ENCODE measurements at regions not wholly inside any gene's neighbourhood (a gene's known extent, or its start where the extent isn't known, plus 50 kb on each side); places are given as distances from the start of the nearest gene placed in this dataset.

- no CpG with 5 or more reads among the region's 1 CpG for WGBS (ENCODE audit: insufficient coverage)
- Histone ChIP-seq H3K36me3 (replicated peaks in 1 of 2; ENCODE audit: control insufficient read depth in 1 of 2, insufficient read depth in 2 of 2, low read length in 2 of 2) (no peaks in the 10 kb centered on the region), H3K4me2 (replicated peaks; ENCODE audit: extremely low read depth, low read length, poor library complexity, severe bottlenecking) (no peak overlapping the region), H3K79me2 (ENCODE audit: insufficient read depth, low read length) (no peaks in the 10 kb centered on the region), H3K4me1 (ENCODE audit: control insufficient read depth in 1 of 2, insufficient read depth in 2 of 2, low read length in 2 of 2) (no peaks in the 10 kb centered on the region), H4K20me1 (ENCODE audit: insufficient read depth, low read length) (no peaks in the 10 kb centered on the region), H3K9ac (ENCODE audit: insufficient read depth, low read length, poor library complexity, severe bottlenecking) (no peak overlapping the region), H3K4me3 (replicated peaks in 1 of 3; ENCODE audit: low read depth in 2 of 3, low read length in 3 of 3) (no peak overlapping the region), H2AFZ (ENCODE audit: insufficient read depth, low read depth, low read length, poor library complexity, severe bottlenecking) (no peak overlapping the region), H3K27ac (ENCODE audit: low read depth in 1 of 2, low read length in 2 of 2) (no peak overlapping the region), H3K27me3 (ENCODE audit: control insufficient read depth in 2 of 2, insufficient read depth in 2 of 2, low read length in 2 of 2) (no peaks in the 10 kb centered on the region), H3K9me3 (replicated peaks in 1 of 2; ENCODE audit: control insufficient read depth in 1 of 2, insufficient read depth in 1 of 2, low read length in 2 of 2) (no peaks in the 10 kb centered on the region)
- Mint-ChIP-seq H3K4me1 (no peaks in the 10 kb centered on the region), H3K27ac (no peak overlapping the region), H3K36me3 (no peaks in the 10 kb centered on the region), H3K9me3 (peaks cover 0 to 6% (median 4%) of the 10 kb centered on the region in 7 donors), H3K27me3 (ENCODE audit: low read depth in 3 of 3) (peaks cover 0 to 3% (median 0%) of the 10 kb centered on the region in 3 donors), H3K4me3 (no peak overlapping the region)
- intact Hi-C loops (cut with micrococcal nuclease): no loop called here
- no peak for DNase-seq
- no peak for TF ChIP-seq CTCF (IDR thresholded peaks at IDR 0.05)
Measured at GRCh38 chr5:164861610-164862009, 1356.2 kb downstream of the MAT2B start.

- intact Hi-C loops (cut with micrococcal nuclease): no loop called here
- no peaks in the 10 kb centered on the region for H3K27me3 ChIP-seq (ENCODE audit: control insufficient read depth in 2 of 2, insufficient read depth in 2 of 2, low read length in 2 of 2)
- H3K4me2 ChIP-seq (replicated peaks; ENCODE audit: extremely low read depth, low read length, poor library complexity, severe bottlenecking): peak overlapping the region; percentile 32
- peak overlapping the region; percentile 19 to 73 for H3K27ac ChIP-seq (ENCODE audit: low read depth in 1 of 2, low read length in 2 of 2)
- H3K4me3 Mint-ChIP-seq: no peak overlapping the region
- peak overlapping the region in 1 of 3 experiments; percentile 31 for H3K4me3 ChIP-seq (replicated peaks in 1 of 3; ENCODE audit: low read depth in 2 of 3, low read length in 3 of 3)
- H2AFZ ChIP-seq (ENCODE audit: insufficient read depth, low read depth, low read length, poor library complexity, severe bottlenecking): peak overlapping the region; percentile 53
- H3K79me2 ChIP-seq (ENCODE audit: insufficient read depth, low read length): no peaks in the 10 kb centered on the region
- peaks cover 15% of the 10 kb centered on the region for H3K4me1 Mint-ChIP-seq
- H3K27me3 Mint-ChIP-seq (ENCODE audit: low read depth in 3 of 3): no peaks in the 10 kb centered on the region
- no peaks in the 10 kb centered on the region for H3K9me3 ChIP-seq (replicated peaks in 1 of 2; ENCODE audit: control insufficient read depth in 1 of 2, insufficient read depth in 1 of 2, low read length in 2 of 2)
- DNase-seq: peak; percentile 3 to 6 (median 4)
- no peaks in the 10 kb centered on the region for H3K36me3 ChIP-seq (replicated peaks in 1 of 2; ENCODE audit: control insufficient read depth in 1 of 2, insufficient read depth in 2 of 2, low read length in 2 of 2)
- peaks cover 0 to 9% (median 2%) of the 10 kb centered on the region in 7 donors for H3K9me3 Mint-ChIP-seq
- peaks cover 12% of the 10 kb centered on the region in 2 donors for H3K4me1 ChIP-seq (ENCODE audit: control insufficient read depth in 1 of 2, insufficient read depth in 2 of 2, low read length in 2 of 2)
- H3K9ac ChIP-seq (ENCODE audit: insufficient read depth, low read length, poor library complexity, severe bottlenecking): no peak overlapping the region
- peak overlapping the region; percentile 11 to 86 (median 61) for H3K27ac Mint-ChIP-seq
- no peak for TF ChIP-seq CTCF (IDR thresholded peaks at IDR 0.05)
- H3K36me3 Mint-ChIP-seq: peaks cover 0 to 2% of the 10 kb centered on the region in 2 donors
- H4K20me1 ChIP-seq (ENCODE audit: insufficient read depth, low read length): no peaks in the 10 kb centered on the region
Measured at GRCh38 chr5:164868761-164869160, 1363.3 kb downstream of the MAT2B start.

Measured in CD14-positive monocyte (primary cell).